Tibial nerve (tissue), 4 donors: ENCODE measurements at regions not wholly inside any gene's neighbourhood (a gene's known extent, or its start where the extent isn't known, plus 50 kb on each side); places are given as distances from the start of the nearest gene placed in this dataset.

Experiments used
- DNase-seq, 2 donors: peaks; one replicate each; pipeline ENCODE4 v3.0.0-alpha.2; 2019; ENCODE audit warnings: low spot score in 2 of 2
- H3K27ac ChIP-seq, 4 donors: fragments of 200-600 bp; sonication (generic) in 3 of 4; one replicate each; pipeline ENCODE4 v1.5.1; 2017 to 2019; ENCODE audit warnings: mild to moderate bottlenecking in 1 of 4
- H3K27me3 ChIP-seq, 2 donors: fragments of 200-600 bp; sonication (generic) in 1 of 2; one replicate each; pipeline versions ENCODE4 v1.5.1 to v1.6.0; 2017 to 2019
- H3K36me3 ChIP-seq, 3 donors: fragments of 200-600 bp; sonication (generic); one replicate each; pipeline ENCODE4 v1.5.1; 2018 to 2019
- H3K4me1 ChIP-seq, 4 donors: fragments of 200-600 bp; sonication (generic) in 3 of 4; one replicate each; pipeline ENCODE4 v1.5.1; 2017 to 2019
- H3K4me3 ChIP-seq, 4 donors: fragments of 200-600 bp; sonication (generic) in 3 of 4; one replicate each; pipeline ENCODE4 v1.5.1; 2017 to 2019; ENCODE audit warnings: mild to moderate bottlenecking in 1 of 4, moderate library complexity in 1 of 4
- H3K9me3 ChIP-seq, 4 donors: fragments of 200-600 bp; sonication (generic) in 3 of 4; one replicate each; pipeline ENCODE4 v1.5.1; 2017 to 2019
- EP300 ChIP-seq, 2 donors: sonication (generic); formaldehyde crosslinking; IDR thresholded peaks; one replicate each; pipeline ENCODE4 v1.6.1; 2017; ENCODE audit warnings: antibody characterized with exemption in 2 of 2, mild to moderate bottlenecking in 1 of 2
- POLR2A ChIP-seq, 2 donors: fragments of 450-650 bp; IDR thresholded peaks; one replicate each; pipeline ENCODE4 v1.6.1; 2017; ENCODE audit warnings: antibody characterized with exemption in 2 of 2, mild to moderate bottlenecking in 2 of 2, moderate library complexity in 2 of 2
- WGBS, 2 donors: methylation state at CpG; one replicate each; pipeline ENCODE4 v1.1.5; 2018; 5-methylcytosine and 5-hydroxymethylcytosine counted together
- TF ChIP-seq, protein P1 (sequence below), 5 experiments: fragments of 200-600 bp in 3 of 5; fragments of 450-650 bp in 2 of 5; sonication (generic) in 3 of 5; IDR thresholded peaks; one replicate each; pipeline ENCODE4 v1.5.1; 2016 to 2019; ENCODE audit warnings: antibody characterized with exemption in 5 of 5, mild to moderate bottlenecking in 3 of 5, moderate library complexity in 2 of 5

GRCh38 chr18:76685402-76685801, 137.0 kb upstream of the ZNF236 start:
- H3K27ac ChIP-seq: no peak overlapping the region
- H3K9me3 ChIP-seq: no peaks in the 10 kb centered on the region
- peaks cover 0 to 5% of the 10 kb centered on the region in 2 donors for H3K27me3 ChIP-seq
- 76 to 93% methylated on average over 7 of the region's 7 CpGs for WGBS, 2 donors
- DNase-seq: no peak
- H3K4me1 ChIP-seq: peaks cover 0 to 16% (median 3%) of the 10 kb centered on the region in 4 donors
- H3K36me3 ChIP-seq: no peaks in the 10 kb centered on the region
- TF ChIP-seq, protein P1, sequence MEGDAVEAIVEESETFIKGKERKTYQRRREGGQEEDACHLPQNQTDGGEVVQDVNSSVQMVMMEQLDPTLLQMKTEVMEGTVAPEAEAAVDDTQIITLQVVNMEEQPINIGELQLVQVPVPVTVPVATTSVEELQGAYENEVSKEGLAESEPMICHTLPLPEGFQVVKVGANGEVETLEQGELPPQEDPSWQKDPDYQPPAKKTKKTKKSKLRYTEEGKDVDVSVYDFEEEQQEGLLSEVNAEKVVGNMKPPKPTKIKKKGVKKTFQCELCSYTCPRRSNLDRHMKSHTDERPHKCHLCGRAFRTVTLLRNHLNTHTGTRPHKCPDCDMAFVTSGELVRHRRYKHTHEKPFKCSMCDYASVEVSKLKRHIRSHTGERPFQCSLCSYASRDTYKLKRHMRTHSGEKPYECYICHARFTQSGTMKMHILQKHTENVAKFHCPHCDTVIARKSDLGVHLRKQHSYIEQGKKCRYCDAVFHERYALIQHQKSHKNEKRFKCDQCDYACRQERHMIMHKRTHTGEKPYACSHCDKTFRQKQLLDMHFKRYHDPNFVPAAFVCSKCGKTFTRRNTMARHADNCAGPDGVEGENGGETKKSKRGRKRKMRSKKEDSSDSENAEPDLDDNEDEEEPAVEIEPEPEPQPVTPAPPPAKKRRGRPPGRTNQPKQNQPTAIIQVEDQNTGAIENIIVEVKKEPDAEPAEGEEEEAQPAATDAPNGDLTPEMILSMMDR (IDR thresholded peaks at IDR 0.05): no peak
- no peak for TF ChIP-seq POLR2A (IDR thresholded peaks at IDR 0.05)
- TF ChIP-seq EP300 (IDR thresholded peaks at IDR 0.05): no peak
- H3K4me3 ChIP-seq: no peak overlapping the region

DNA sequence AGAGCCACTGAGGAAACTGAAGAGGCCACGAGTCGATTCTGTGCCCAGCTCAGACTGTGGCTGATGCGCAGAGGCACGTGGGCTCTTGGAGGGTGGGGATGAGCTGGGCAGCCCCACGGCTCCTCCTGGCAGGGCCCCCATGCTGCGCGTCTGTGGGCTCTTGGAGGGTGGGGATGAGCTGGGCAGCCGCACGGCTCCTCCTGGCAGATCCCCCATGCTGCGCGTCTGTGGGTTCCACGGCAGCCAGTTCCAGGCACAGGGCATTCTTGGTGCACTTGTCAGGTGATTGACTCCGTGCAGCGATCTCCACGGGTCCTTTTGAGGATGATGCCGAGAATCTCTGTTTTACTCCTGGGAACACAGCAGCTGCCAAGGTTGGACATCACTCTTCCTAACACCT, 138.1 kb upstream of the ZNF236 start:
- DNase-seq: no peak
- Histone ChIP-seq H3K36me3 (no peaks in the 10 kb centered on the region), H3K4me3 (no peak overlapping the region), H3K27ac (no peak overlapping the region), H3K27me3 (peaks cover 0 to 5% of the 10 kb centered on the region in 2 donors), H3K9me3 (no peaks in the 10 kb centered on the region), H3K4me1 (peaks cover 0 to 16% (median 3%) of the 10 kb centered on the region in 4 donors)
- TF ChIP-seq, protein P1 (IDR thresholded peaks at IDR 0.05): no peak
- TF ChIP-seq EP300 (IDR thresholded peaks at IDR 0.05) (no peak), POLR2A (IDR thresholded peaks at IDR 0.05) (no peak)
- 86 to 90% methylated on average over 12 to 14 of the region's 16 CpGs for WGBS, 2 donors

DNA sequence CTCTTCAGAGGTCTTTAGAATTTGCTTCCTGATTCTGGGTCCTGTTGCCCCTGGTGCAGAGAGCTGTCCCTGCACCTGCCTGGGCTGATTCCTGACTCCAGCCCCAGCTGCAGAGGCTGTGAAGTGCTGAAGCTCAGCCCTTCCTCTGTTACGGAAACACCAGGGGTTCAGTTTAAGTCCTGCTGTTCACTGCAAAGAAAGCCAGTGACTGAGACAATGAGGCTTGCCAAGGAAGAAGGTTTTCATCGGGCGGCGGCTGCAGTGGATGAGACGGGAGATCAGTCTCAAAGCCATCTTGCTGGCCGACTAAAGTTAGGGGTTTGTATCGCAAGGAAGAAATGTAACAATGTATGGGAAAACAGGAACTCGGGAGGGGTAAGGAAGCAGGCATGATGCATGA, 142.4 kb upstream of the ZNF236 start:
- no peak overlapping the region for H3K27ac ChIP-seq
- no peak overlapping the region for H3K4me3 ChIP-seq
- no peaks in the 10 kb centered on the region for H3K36me3 ChIP-seq
- no peak for DNase-seq
- no peaks in the 10 kb centered on the region for H3K4me1 ChIP-seq
- H3K9me3 ChIP-seq: no peaks in the 10 kb centered on the region
- 61 to 67% methylated on average over 8 of the region's 8 CpGs for whole genome bisulfite sequencing, 2 donors
- H3K27me3 ChIP-seq: no peaks in the 10 kb centered on the region
- TF ChIP-seq POLR2A (IDR thresholded peaks at IDR 0.05) (no peak), EP300 (IDR thresholded peaks at IDR 0.05) (no peak)
- TF ChIP-seq, protein P1 (IDR thresholded peaks at IDR 0.05): no peak

DNA sequence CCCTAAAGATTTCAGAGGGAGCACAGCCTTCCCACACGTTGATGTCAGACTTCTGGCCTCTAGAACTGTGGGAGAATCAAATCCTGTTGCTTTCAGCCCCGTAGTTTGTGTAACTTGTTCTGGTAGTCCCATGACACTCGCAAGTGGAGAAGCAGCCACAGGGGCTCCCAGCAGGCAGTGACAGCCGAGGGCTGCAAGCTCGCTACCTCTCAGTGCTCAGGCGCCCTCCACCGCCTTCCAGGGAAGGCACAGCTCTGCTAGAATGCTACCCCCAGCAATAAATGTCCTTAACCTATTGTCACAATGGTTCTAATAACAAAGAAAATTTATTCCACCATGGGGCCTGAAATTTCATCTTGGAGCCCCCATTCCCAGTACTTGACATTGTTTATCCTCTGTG, 143.1 kb upstream of the ZNF236 start:
- H3K9me3 ChIP-seq: no peaks in the 10 kb centered on the region
- no peak for TF ChIP-seq EP300 (IDR thresholded peaks at IDR 0.05)
- TF ChIP-seq, protein P1 (IDR thresholded peaks at IDR 0.05): no peak
- TF ChIP-seq POLR2A (IDR thresholded peaks at IDR 0.05): no peak
- WGBS, 2 donors: 81 to 83% methylated on average over 6 to 7 of the region's 7 CpGs
- DNase-seq: no peak
- no peaks in the 10 kb centered on the region for H3K4me1 ChIP-seq
- H3K27me3 ChIP-seq: no peaks in the 10 kb centered on the region
- H3K27ac ChIP-seq: no peak overlapping the region
- H3K4me3 ChIP-seq: no peak overlapping the region
- no peaks in the 10 kb centered on the region for H3K36me3 ChIP-seq

DNA sequence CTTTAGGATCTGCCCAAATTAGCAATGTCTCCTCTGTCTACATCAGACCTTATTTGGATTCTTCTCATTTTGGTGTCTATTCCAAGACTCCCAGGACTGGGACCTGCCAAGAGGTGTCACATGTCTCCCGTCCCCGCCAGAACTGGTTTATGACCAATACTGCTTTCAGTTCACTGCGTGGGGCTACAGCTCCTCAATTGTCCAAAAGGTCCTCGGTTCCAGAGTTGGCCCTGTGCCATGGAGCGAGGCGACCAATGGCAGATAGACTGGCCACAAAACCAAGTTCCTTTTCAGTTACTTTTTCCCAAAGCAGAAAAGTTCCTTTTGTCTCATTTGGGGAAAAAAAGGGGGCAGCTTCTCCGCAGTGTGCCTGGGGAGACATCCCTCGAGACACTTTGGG, 144.1 kb upstream of the ZNF236 start:
- H3K36me3 ChIP-seq: no peaks in the 10 kb centered on the region
- no peak overlapping the region for H3K4me3 ChIP-seq
- no peak for DNase-seq
- no peaks in the 10 kb centered on the region for H3K27me3 ChIP-seq
- H3K27ac ChIP-seq: no peak overlapping the region
- TF ChIP-seq POLR2A (IDR thresholded peaks at IDR 0.05) (no peak), EP300 (IDR thresholded peaks at IDR 0.05) (no peak)
- TF ChIP-seq, protein P1 (IDR thresholded peaks at IDR 0.05): no peak
- 56 to 63% methylated on average over 8 of the region's 8 CpGs for WGBS, 2 donors
- no peaks in the 10 kb centered on the region for H3K4me1 ChIP-seq
- H3K9me3 ChIP-seq: no peaks in the 10 kb centered on the region
